IPS DF 6.9 (cell line): ENCODE measurements at regions not wholly inside any gene's neighbourhood (a gene's known extent, or its start where the extent isn't known, plus 50 kb on each side); places are given as distances from the start of the nearest gene placed in this dataset.
"Not testable (repeated sequence)": the region's sequence is repeated elsewhere in the genome, so short reads cannot be mapped to it uniquely, and the experiment has no call there.

Experiments
- DNase-seq: peaks from one replicate; pipeline ENCODE4 v3.0.0-alpha.2; 2013; ENCODE audit warnings: low read depth, low spot score
- H3K27ac ChIP-seq: one replicate; pipeline ENCODE4 v1.5.1; 2013; ENCODE audit warnings: low read length, control low read depth
- H3K27me3 ChIP-seq: 2 replicates; pipeline ENCODE4 v1.6.1; 2013; ENCODE audit warnings: mild to moderate bottlenecking, low read length; ENCODE audit not compliant: control insufficient read depth, insufficient read depth
- H3K36me3 ChIP-seq: 2 replicates; pipeline ENCODE4 v1.6.1; 2013; ENCODE audit warnings: low read length; ENCODE audit not compliant: control insufficient read depth, insufficient read depth
- H3K4me1 ChIP-seq: 2 replicates; pipeline ENCODE4 v1.6.1; 2013; ENCODE audit warnings: low read length; ENCODE audit not compliant: control insufficient read depth, insufficient read depth
- H3K4me3 ChIP-seq: 2 replicates; pipeline ENCODE4 v1.5.1; 2013; ENCODE audit warnings: mild to moderate bottlenecking, low read length
- H3K9me3 ChIP-seq: 2 replicates; pipeline ENCODE4 v1.6.1; 2013; ENCODE audit warnings: low read length, inconsistent platforms; ENCODE audit not compliant: control insufficient read depth, insufficient read depth
- WGBS: extraction: QIAGEN DNeasy Blood & Tissue Kit; methylation state at CpG from one replicate; pipeline ENCODE4 v1.1.7; 2013; ENCODE audit warnings: mixed read lengths, missing lambda C conversion rate; ENCODE audit not compliant: insufficient read length, insufficient coverage; 5-methylcytosine and 5-hydroxymethylcytosine counted together

GRCh38 chr6:27836783-27837624 lies 75.2 kb downstream of the OR2B2 start:
- no CpG with 5 or more reads among the region's 25 CpGs for WGBS
- DNase-seq = no peak
- Histone ChIP-seq H3K4me1 (no peaks in the 10 kb centered on the region), H3K4me3 (peak overlapping the region; percentile 54; the same call in 1 of the 2 replicates), H3K27ac (no peak overlapping the region), H3K36me3 (no peaks in the 10 kb centered on the region), H3K27me3 (no peaks in the 10 kb centered on the region), H3K9me3 (no peaks in the 10 kb centered on the region)

DNA sequence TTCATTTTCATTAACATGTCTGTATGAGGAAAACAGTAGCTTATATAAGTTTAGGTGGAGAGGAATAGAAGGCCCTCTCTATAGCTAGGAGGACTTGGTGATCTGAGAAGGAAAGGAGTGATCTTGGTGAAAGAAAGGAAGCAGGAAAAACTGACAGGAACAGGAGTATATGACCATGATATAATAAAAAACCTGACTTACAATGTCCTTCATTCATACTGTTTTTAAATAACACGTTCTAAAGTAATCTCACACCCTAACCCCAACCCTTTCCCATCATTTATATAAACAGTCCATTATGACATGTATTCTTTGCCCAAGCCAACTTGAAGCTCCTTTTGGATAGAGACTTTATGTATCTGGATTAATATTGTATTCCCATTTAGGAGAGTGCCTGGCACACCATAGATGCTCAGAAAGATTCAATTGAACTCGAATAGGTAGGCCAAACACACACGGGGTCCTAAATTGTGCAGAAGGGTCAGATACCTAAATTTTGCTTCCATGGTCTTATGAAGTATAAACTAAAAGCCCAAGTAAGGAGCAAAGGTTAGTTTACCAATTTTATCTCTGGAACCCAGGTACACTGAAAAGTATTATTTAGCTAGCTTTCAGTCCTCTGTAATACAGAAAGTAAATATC lies 75.9 kb downstream of the OR2B2 start:
- H3K4me1 ChIP-seq = no peaks in the 10 kb centered on the region
- no peak for DNase-seq
- H3K27ac ChIP-seq = no peak overlapping the region
- H3K9me3 ChIP-seq = no peaks in the 10 kb centered on the region
- no peaks in the 10 kb centered on the region for H3K36me3 ChIP-seq
- H3K4me3 ChIP-seq = peak overlapping the region; percentile 54; the same call in 1 of the 2 replicates
- 100% methylated on average over 1 of the region's 3 CpGs for WGBS
- no peaks in the 10 kb centered on the region for H3K27me3 ChIP-seq

GRCh38 chr6:27834879-27835549 lies 77.2 kb downstream of the OR2B2 start:
- H3K27me3 ChIP-seq = no peaks in the 10 kb centered on the region
- no peak overlapping the region for H3K4me3 ChIP-seq
- no peak for DNase-seq
- H3K4me1 ChIP-seq = no peaks in the 10 kb centered on the region
- no CpG with 5 or more reads among the region's 4 CpGs for WGBS
- no peak overlapping the region for H3K27ac ChIP-seq
- H3K36me3 ChIP-seq = no peaks in the 10 kb centered on the region
- H3K9me3 ChIP-seq = no peaks in the 10 kb centered on the region

DNA sequence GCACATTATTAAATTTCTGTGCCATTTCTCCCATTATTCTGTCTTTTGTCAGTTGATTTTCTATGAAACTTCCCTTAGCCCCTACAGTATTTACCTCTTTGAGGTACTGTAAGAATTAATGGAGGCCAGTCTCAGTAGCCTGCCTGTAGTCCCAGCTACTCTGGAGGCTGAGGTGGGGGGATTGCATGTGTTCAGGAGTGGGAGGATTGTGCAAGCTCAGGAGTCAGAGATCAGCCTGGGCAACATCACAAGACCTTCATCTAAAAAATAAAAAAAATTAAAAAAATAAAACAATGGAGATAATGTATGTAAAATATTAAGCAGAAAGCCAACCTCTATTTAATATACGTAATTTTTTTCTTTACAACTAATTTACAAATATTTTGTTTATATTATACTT lies 77.8 kb downstream of the OR2B2 start:
- H3K4me3 ChIP-seq = no peak overlapping the region
- H3K27me3 ChIP-seq = no peaks in the 10 kb centered on the region
- H3K4me1 ChIP-seq = no peaks in the 10 kb centered on the region
- WGBS = no CpG with 5 or more reads among the region's 1 CpG
- no peaks in the 10 kb centered on the region for H3K9me3 ChIP-seq
- DNase-seq = no peak
- no peak overlapping the region for H3K27ac ChIP-seq
- no peaks in the 10 kb centered on the region for H3K36me3 ChIP-seq

GRCh38 chr6:27831434-27832081 lies 80.6 kb downstream of the OR2B2 start:
- H3K27me3 ChIP-seq, DNase-seq, H3K36me3 ChIP-seq, H3K4me3 ChIP-seq, H3K9me3 ChIP-seq, H3K27ac ChIP-seq, H3K4me1 ChIP-seq: not testable (repeated sequence)
- no CpG with 5 or more reads among the region's 26 CpGs for WGBS

GRCh38 chr6:27830600-27831433 lies 81.4 kb downstream of the OR2B2 start:
- not testable (repeated sequence) for H3K36me3 ChIP-seq, H3K4me1 ChIP-seq, H3K27me3 ChIP-seq, H3K9me3 ChIP-seq, DNase-seq
- Histone ChIP-seq H3K4me3 (peak overlapping the region; percentile 82), H3K27ac (peak overlapping the region; percentile 41)
- no CpG with 5 or more reads among the region's 52 CpGs for WGBS

- no peak for DNase-seq
- no CpG with 5 or more reads among the region's 5 CpGs for WGBS
- 0 out of 2 replicates have a peak, but pooled peaks cover 2% of the 10 kb centered on the region for H3K36me3 ChIP-seq
- peak overlapping the region; percentile 82; the same call in 1 of the 2 replicates for H3K4me3 ChIP-seq
- H3K4me1 ChIP-seq = no peaks in the 10 kb centered on the region
- H3K9me3 ChIP-seq = peaks cover 2% of the 10 kb centered on the region; the same call in 1 of the 2 replicates
- no peaks in the 10 kb centered on the region; the same call in 1 of the 2 replicates for H3K27me3 ChIP-seq
- H3K27ac ChIP-seq = peak overlapping the region; percentile 41
Observed at GRCh38 chr6:27830212-27830599, 82.0 kb downstream of the OR2B2 start.

DNA sequence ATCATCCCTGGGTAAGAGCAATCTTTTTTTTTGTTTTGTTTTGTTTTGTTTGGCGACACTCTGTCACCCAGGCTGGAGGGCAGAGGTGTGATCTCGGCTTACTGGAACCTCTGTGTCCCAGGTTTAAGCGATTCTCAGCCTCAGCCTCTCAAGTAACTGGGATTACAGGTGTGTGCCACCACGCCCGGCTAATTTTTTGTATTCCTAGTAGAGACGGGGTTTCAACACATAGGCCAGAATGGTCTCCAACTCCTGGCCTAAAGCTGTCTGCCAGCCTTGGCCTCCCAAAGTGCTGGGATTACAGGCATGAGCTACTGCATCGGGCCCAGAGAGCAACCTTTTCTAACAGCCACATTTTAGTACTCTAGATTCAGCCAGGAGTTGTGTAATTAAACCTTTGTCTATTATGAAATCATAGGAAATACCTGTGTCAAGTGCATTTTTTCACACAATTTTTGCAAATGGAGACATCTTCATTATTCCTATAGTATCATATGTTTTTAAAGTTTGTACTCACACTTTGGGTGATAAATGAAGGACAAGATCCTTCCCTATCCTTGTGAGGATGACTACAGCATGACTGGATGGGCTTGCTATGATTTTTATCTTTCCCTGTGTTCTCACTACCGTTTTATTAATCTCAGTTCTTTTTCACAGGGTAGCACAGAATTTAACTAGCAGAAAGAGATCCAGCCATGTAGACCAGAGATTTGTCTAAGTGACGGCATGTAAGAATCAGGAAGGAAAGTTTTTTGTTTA lies 82.6 kb downstream of the OR2B2 start:
- Histone ChIP-seq H3K4me1 (no peaks in the 10 kb centered on the region), H3K36me3 (0 out of 2 replicates have a peak, but pooled peaks cover 2% of the 10 kb centered on the region), H3K9me3 (peaks cover 2% of the 10 kb centered on the region; the same call in 1 of the 2 replicates), H3K27ac (no peak overlapping the region), H3K4me3 (no peak overlapping the region; the same call in 1 of the 2 replicates), H3K27me3 (no peaks in the 10 kb centered on the region; the same call in 1 of the 2 replicates)
- WGBS = no CpG with 5 or more reads among the region's 9 CpGs
- DNase-seq = no peak

DNA sequence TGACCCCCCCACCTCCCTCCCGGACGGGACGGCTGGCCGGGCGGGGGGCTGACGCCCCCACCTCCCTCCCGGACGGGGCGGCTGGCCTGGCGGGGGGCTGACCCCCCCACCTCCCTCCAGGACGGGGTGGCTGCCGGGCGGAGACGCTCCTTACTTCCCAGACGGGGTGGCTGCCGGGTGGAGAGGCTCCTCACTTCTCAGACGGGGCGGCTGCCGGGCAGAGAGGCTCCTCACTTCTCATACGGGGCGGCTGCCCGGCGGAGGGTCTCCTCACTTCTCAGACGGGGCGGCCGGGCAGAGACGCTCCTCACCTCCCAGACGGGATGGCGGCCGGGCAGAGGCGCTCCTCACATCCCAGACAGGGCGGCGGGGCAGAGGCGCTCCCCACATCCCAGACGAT lies 84.7 kb downstream of the OR2B2 start:
- H3K27me3 ChIP-seq, DNase-seq, H3K9me3 ChIP-seq, H3K4me1 ChIP-seq, H3K27ac ChIP-seq, H3K4me3 ChIP-seq, H3K36me3 ChIP-seq: not testable (repeated sequence)
- no CpG with 5 or more reads among the region's 35 CpGs for WGBS
